IMR-90 (cell line): ENCODE measurements at regions not wholly inside any gene's neighbourhood (a gene's known extent, or its start where the extent isn't known, plus 50 kb on each side); places are given as distances from the start of the nearest gene placed in this dataset.

Source experiments
- ATAC-seq: fragments of 200-7000 bp; cut with Tn5 transposase; 2 replicates; pipeline ENCODE4 v1.9.1; 2020; ENCODE audit warnings: low read depth, mild to moderate bottlenecking, moderate library complexity
- BruUV-seq: library from RNA; stranded (reverse); fragments of 400-500 nt; replicated peaks from 2 replicates; lab custom pipeline; 2021; lab: Mats Ljungman, UMichigan
- CTCF ChIA-PET: fragments of 300-600 bp; formaldehyde crosslinking; extraction: SDS; loops from one replicate; lab custom pipeline; 2021; ENCODE audit warnings: antibody characterized with exemption; lab: Yijun Ruan, JAX
- POLR2A ChIA-PET: fragments of 300-600 bp; sonication (Branson Sonifier 250); formaldehyde crosslinking; loops from one replicate; lab custom pipeline; 2022; ENCODE audit warnings: antibody characterized with exemption; ENCODE audit not compliant: unreplicated experiment; lab: Charles Lee
- DNase-seq: peaks from one replicate; pipeline ENCODE4 v3.0.0; 2013
- H2AFZ ChIP-seq: replicated peaks from 2 replicates; pipeline ENCODE3; 2013; ENCODE audit warnings: low read length, mild to moderate bottlenecking; ENCODE audit not compliant: poor library complexity
- H2AK5ac ChIP-seq: 2 replicates; pipeline ENCODE4 v1.6.1; 2013; ENCODE audit warnings: low read depth, low read length, inconsistent platforms
- H2AK9ac ChIP-seq: replicated peaks from 2 replicates; pipeline ENCODE3; 2013; ENCODE audit warnings: mild to moderate bottlenecking, low read depth, low read length, moderate library complexity; ENCODE audit not compliant: poor library complexity
- H2BK120ac ChIP-seq: 2 replicates; pipeline ENCODE4 v1.6.1; 2013; ENCODE audit warnings: low read depth, low read length, inconsistent platforms
- H2BK15ac ChIP-seq: 3 replicates; pipeline ENCODE4 v1.6.1; 2013; ENCODE audit warnings: low read depth, low read length, inconsistent platforms
- H2BK20ac ChIP-seq: 2 replicates; pipeline ENCODE4 v1.6.1; 2013; ENCODE audit warnings: low read depth, mild to moderate bottlenecking, inconsistent platforms, low read length, moderate library complexity
- H2BK5ac ChIP-seq: 2 replicates; pipeline ENCODE4 v1.6.1; 2013; ENCODE audit warnings: mild to moderate bottlenecking, low read depth, low read length, inconsistent platforms; ENCODE audit not compliant: poor library complexity, severe bottlenecking
- H3K14ac ChIP-seq: replicated peaks from 2 replicates; pipeline ENCODE4 v1.6.1; 2013; ENCODE audit warnings: low read depth, low read length, inconsistent platforms
- H3K18ac ChIP-seq: 2 replicates; pipeline ENCODE4 v1.6.1; 2013; ENCODE audit warnings: low read depth, low read length, control low read depth
- H3K23ac ChIP-seq: 2 replicates; pipeline ENCODE4 v1.6.1; 2013; ENCODE audit warnings: low read depth, low read length, inconsistent platforms
- H3K27ac ChIP-seq: 2 replicates; pipeline ENCODE4 v1.5.1; 2013; ENCODE audit warnings: mild to moderate bottlenecking, control low read depth, low read length; ENCODE audit not compliant: insufficient read depth
- H3K27me3 ChIP-seq: 2 replicates; pipeline ENCODE4 v1.6.1; 2013; ENCODE audit warnings: low read length; ENCODE audit not compliant: control insufficient read depth, insufficient read depth
- H3K36me3 ChIP-seq: 2 replicates; pipeline ENCODE4 v1.6.1; 2013; ENCODE audit warnings: low read length, mixed read lengths; ENCODE audit not compliant: control insufficient read depth, insufficient read depth
- H3K4ac ChIP-seq: 2 replicates; pipeline ENCODE4 v1.6.1; 2013; ENCODE audit warnings: low read depth, low read length, inconsistent platforms
- H3K4me1 ChIP-seq: 2 replicates; pipeline ENCODE4 v1.6.1; 2013; ENCODE audit warnings: low read length, mixed read lengths; ENCODE audit not compliant: control insufficient read depth, insufficient read depth
- H3K4me2 ChIP-seq: 2 replicates; pipeline ENCODE4 v1.6.1; 2013; ENCODE audit warnings: low read depth, mild to moderate bottlenecking, control low read depth, low read length, moderate library complexity
- H3K4me3 ChIP-seq: 2 replicates; pipeline ENCODE4 v1.5.1; 2013; ENCODE audit warnings: low read depth, mild to moderate bottlenecking, control low read depth, low read length, moderate library complexity; ENCODE audit not compliant: insufficient read depth
- H3K56ac ChIP-seq: 2 replicates; pipeline ENCODE4 v1.6.1; 2013; ENCODE audit warnings: low read length, inconsistent platforms; ENCODE audit not compliant: insufficient read depth; ENCODE audit errors: extremely low read depth
- H3K79me1 ChIP-seq, 2 experiments: 2 replicates each; pipeline ENCODE4 v1.6.1; 2013; ENCODE audit warnings: low read length in 2 of 2, inconsistent platforms in 1 of 2, low read depth in 1 of 2
- H3K9ac ChIP-seq: 2 replicates; pipeline ENCODE4 v1.6.1; 2013; ENCODE audit warnings: low read depth, low read length, control low read depth
- H3K9me1 ChIP-seq: 2 replicates; pipeline ENCODE4 v1.6.1; 2013; ENCODE audit warnings: low read length, inconsistent platforms; ENCODE audit not compliant: insufficient read depth
- H3K9me3 ChIP-seq: 2 replicates; pipeline ENCODE4 v1.6.1; 2013; ENCODE audit warnings: low read length; ENCODE audit not compliant: control insufficient read depth, insufficient read depth
- H4K20me1 ChIP-seq: 2 replicates; pipeline ENCODE4 v1.6.1; 2013; ENCODE audit warnings: low read length, inconsistent platforms; ENCODE audit not compliant: insufficient read depth
- H4K5ac ChIP-seq: 2 replicates; pipeline ENCODE4 v1.6.1; 2013; ENCODE audit warnings: mild to moderate bottlenecking, low read depth, low read length, control low read depth
- H4K8ac ChIP-seq, 2 experiments: 2 replicates each; pipeline ENCODE4 v1.6.1; 2013; ENCODE audit warnings: low read depth in 2 of 2, low read length in 2 of 2, control low read depth in 1 of 2, inconsistent platforms in 1 of 2
- H4K91ac ChIP-seq: 2 replicates; pipeline ENCODE4 v1.6.1; 2013; ENCODE audit warnings: low read depth, low read length, inconsistent platforms; ENCODE audit not compliant: insufficient read depth
- CHD1 ChIP-seq: IDR thresholded peaks from 2 replicates; pipeline ENCODE4 v1.6.1; 2012; ENCODE audit warnings: low read depth, low read length, improper control_type of control experiment
- POLR2A ChIP-seq: IDR thresholded peaks from 2 replicates; pipeline ENCODE4 v1.6.1; 2012; ENCODE audit warnings: mild to moderate bottlenecking, low read depth, low read length
- WGBS, 2 experiments: methylation state at CpG; one replicate each; pipeline versions ENCODE4 v1.1.5 to v1.1.7; 2013; ENCODE audit warnings: missing lambda C conversion rate in 2 of 2; ENCODE audit not compliant: insufficient read length in 1 of 2; ENCODE audit errors: extremely low coverage in 2 of 2; 5-methylcytosine and 5-hydroxymethylcytosine counted together
- dilution Hi-C: fragments of 300-500 bp; cut with HindIII; formaldehyde crosslinking; loops from one replicate; pipeline ENCODE4 v1.14.3; 2018; ENCODE audit warnings: low sequenced_read_pairs; ENCODE audit not compliant: unreplicated experiment
- in situ Hi-C: fragments of 300-500 bp; cut with MboI; formaldehyde crosslinking; loops from 3 replicates; pipeline ENCODE4 v1.14.3; 2019; ENCODE audit warnings: low sequenced_read_pairs, inconsistent platforms, mixed read lengths
- intact Hi-C: fragments of 100-400 bp; cut with micrococcal nuclease; formaldehyde crosslinking; loops from 2 replicates; pipeline ENCODE4 v1.10.0; 2022
- TF ChIP-seq, protein P1 (sequence below): fragments of 150-350 bp; IDR thresholded peaks from 2 replicates; pipeline ENCODE4 v1.6.1; 2017; ENCODE audit warnings: mild to moderate bottlenecking, antibody characterized with exemption, low read length, low read depth

- no peak overlapping the region for H2AK5ac ChIP-seq
- DNase-seq, result no peak
- no peaks in the 10 kb centered on the region for H3K4me1 ChIP-seq
- intact Hi-C loops (no loop called here), in situ Hi-C loops (no loop called here), dilution Hi-C loops (no loop called here)
- no peak overlapping the region for H3K27ac ChIP-seq
- no peak overlapping the region for H2BK15ac ChIP-seq
- no peaks in the 10 kb centered on the region for H3K27me3 ChIP-seq
- no peaks in the 10 kb centered on the region for H4K20me1 ChIP-seq
- WGBS, 2 experiments, result no CpG with 5 or more reads among the region's 1 CpG
- no peak overlapping the region for H3K4me3 ChIP-seq
- no peak overlapping the region for H4K5ac ChIP-seq
- H3K36me3 ChIP-seq, result no peaks in the 10 kb centered on the region
- H2AFZ ChIP-seq, result no peak overlapping the region
- H3K23ac ChIP-seq, result no peak overlapping the region
- no peak overlapping the region for H2BK5ac ChIP-seq
- 0 out of 2 replicates have a peak, but pooled peaks cover 2% of the 10 kb centered on the region for H3K9me3 ChIP-seq
- no peak overlapping the region for H2BK20ac ChIP-seq
- no peaks in the 10 kb centered on the region for H3K79me1 ChIP-seq
- no peak overlapping the region for H3K18ac ChIP-seq
- H3K9me1 ChIP-seq, result no peaks in the 10 kb centered on the region
- no TSS peak for BruUV-seq
- POLR2A ChIA-PET, result no interaction called here
- no peak for ATAC-seq
- no peak overlapping the region for H3K4ac ChIP-seq
- no peak overlapping the region for H4K91ac ChIP-seq
- H3K56ac ChIP-seq, result no peak overlapping the region
- no peak overlapping the region for H2BK120ac ChIP-seq
- H3K4me2 ChIP-seq, result no peak overlapping the region
- CTCF ChIA-PET, result no interaction called here
- TF ChIP-seq, protein P1, sequence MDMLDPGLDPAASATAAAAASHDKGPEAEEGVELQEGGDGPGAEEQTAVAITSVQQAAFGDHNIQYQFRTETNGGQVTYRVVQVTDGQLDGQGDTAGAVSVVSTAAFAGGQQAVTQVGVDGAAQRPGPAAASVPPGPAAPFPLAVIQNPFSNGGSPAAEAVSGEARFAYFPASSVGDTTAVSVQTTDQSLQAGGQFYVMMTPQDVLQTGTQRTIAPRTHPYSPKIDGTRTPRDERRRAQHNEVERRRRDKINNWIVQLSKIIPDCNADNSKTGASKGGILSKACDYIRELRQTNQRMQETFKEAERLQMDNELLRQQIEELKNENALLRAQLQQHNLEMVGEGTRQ, result no peak
- TF ChIP-seq CHD1 (no peak), POLR2A (no peak)
- no peak overlapping the region for H3K9ac ChIP-seq
- H4K8ac ChIP-seq, result no peak overlapping the region
- H2AK9ac ChIP-seq, result no peak overlapping the region
- H3K14ac ChIP-seq, result no peak overlapping the region
Observed at GRCh38 chr11:39036021-39036420, 2423.4 kb downstream of the LRRC4C start.
